ENCODE measurements at regions not wholly inside any gene's neighbourhood (a gene's known extent, or its start where the extent isn't known, plus 50 kb on each side); places are given as distances from the start of the nearest gene placed in this dataset.

GRCh38 chr12:67797753-67798152, 149.2 kb downstream of the DYRK2 start:
- no peak for TF ChIP-seq POLR2A (IDR thresholded peaks at IDR 0.05)
- no peak for TF ChIP-seq CTCF (IDR thresholded peaks at IDR 0.05)
